ENCODE measurements at regions not wholly inside any gene's neighbourhood (a gene's known extent, or its start where the extent isn't known, plus 50 kb on each side); places are given as distances from the start of the nearest gene placed in this dataset.
"Not testable (repeated sequence)": the region's sequence is repeated elsewhere in the genome, so short reads cannot be mapped to it uniquely, and the experiment has no call there.

DNA sequence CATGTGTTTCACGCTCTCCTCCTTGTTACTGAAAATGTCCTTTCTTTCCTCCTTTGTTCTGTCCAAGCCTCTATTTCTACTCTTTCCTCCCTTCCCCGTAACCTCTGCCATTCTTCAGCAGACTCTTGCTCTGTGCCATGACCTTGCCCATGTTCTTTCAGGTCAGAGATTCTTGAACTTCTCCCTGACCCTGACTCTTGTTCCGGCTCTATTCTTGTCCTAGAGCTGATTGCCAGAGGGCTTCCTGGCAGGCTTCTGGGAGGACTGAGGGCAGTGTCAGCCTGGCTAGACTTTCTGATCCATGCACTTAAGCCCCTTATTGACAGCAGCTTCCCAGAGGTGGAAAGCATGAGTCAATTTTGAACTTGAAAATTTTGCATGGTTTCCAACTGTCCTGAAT, 174.2 kb downstream of the TMEM161B start:
- DNase-seq (ENCODE audit: missing footprints) (no peak), ATAC-seq (peak; percentile 60)
- intact Hi-C loops (cut with DNase I), result no loop called here

- ATAC-seq, result no peak
- intact Hi-C loops (cut with DNase I), result no loop called here
- DNase-seq (ENCODE audit: missing footprints), result no peak
Observed at GRCh38 chr5:88093765-88094164, 174.9 kb downstream of the TMEM161B start.

GRCh38 chr5:88092958-88093605, 175.6 kb downstream of the TMEM161B start:
- no peak for DNase-seq (ENCODE audit: missing footprints)
- ATAC-seq, result no peak
- intact Hi-C loops (cut with DNase I), result no loop called here

DNA sequence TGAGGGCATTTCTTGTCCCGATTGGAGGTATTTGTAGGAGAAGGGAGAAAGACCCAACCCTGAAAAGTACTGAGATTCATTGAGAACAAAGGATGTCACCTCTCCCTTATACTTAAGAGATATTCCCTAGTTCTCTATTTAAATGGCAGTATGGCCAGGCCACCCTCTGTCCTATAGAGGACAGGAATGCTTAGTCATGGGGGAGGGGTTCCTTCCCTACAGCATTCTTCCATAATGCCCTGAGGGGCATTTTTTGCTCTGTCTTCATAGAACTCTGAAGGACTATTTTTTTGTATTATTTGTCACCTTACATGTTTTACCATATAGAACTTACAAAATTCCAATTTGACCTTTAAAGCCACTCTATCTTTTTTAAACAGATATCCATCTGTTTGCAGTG, 176.3 kb downstream of the TMEM161B start:
- no peak for DNase-seq (ENCODE audit: missing footprints)
- no peak for ATAC-seq
- intact Hi-C loops (cut with DNase I), result no loop called here

- intact Hi-C loops (cut with DNase I), result no loop called here
- no peak for ATAC-seq
- DNase-seq (ENCODE audit: missing footprints), result no peak
Observed at GRCh38 chr5:88090506-88090905, 178.1 kb downstream of the TMEM161B start.

DNA sequence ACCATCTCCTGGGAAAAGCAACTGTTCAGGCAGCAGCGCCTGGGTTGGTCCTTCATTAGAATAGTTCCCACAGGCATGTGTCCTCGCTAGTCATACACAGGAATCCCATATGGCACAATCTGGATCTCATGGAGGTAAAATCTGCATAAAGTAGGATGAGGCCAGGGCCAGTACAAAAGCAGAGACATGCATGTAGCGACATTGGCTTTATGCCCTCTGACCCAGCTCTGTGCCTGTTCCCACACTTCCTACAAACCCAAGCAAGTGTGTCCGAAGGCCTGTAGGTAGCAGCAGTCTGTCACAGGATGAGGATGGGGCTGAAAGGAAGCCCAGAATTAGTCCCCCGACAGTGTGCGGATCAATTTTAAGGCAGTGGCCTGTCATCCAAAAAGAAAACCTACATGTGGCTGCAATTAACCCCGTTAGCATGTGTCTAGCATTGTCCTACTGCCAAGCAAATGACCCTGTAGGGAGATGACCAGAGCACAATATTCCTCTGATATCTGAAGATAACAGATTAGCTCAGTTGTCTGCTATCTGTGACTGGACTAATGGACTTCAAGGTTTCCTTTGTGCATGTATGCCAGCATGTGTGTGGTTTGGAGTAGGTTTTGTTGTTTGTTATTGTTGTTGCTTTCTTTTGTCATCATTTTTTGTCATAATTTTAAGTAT, 178.8 kb downstream of the TMEM161B start:
- DNase-seq (ENCODE audit: missing footprints), result no peak
- ATAC-seq, result no peak
- intact Hi-C loops (cut with DNase I), result no loop called here

- intact Hi-C loops (cut with DNase I), result no loop called here
- DNase-seq (ENCODE audit: missing footprints) (no peak), ATAC-seq (no peak)
Observed at GRCh38 chr5:88085462-88085861, 183.2 kb downstream of the TMEM161B start.

GRCh38 chr5:88081877-88082276, 186.8 kb downstream of the TMEM161B start:
- DNase-seq (ENCODE audit: missing footprints) (no peak), ATAC-seq (no peak)
- intact Hi-C loops (cut with DNase I), result no loop called here

GRCh38 chr5:88063813-88064212, 204.8 kb downstream of the TMEM161B start:
- DNase-seq (ENCODE audit: missing footprints) (no peak), ATAC-seq (no peak)
- intact Hi-C loops (cut with DNase I), result no loop called here

DNA sequence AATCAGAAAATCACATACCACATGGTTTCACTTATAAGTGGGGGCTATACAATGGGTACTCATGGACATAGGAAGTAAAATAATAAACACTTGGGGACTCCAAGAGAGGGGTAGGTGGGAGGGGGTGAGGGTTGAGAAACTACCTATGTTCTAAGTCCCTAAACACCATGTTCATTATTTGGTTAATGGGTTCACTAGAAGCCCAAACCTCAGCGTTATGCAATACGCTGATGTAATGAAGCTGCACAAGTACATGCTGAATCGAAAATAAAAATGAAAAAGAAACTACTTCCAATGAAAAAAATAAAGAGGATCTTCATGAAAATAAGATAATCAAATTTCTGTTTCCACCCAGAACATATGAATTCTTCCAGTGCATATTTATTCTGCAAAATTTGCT, 208.5 kb downstream of the TMEM161B start:
- no peak for ATAC-seq
- intact Hi-C loops (cut with DNase I), result no loop called here
- DNase-seq (ENCODE audit: missing footprints), result no peak

DNA sequence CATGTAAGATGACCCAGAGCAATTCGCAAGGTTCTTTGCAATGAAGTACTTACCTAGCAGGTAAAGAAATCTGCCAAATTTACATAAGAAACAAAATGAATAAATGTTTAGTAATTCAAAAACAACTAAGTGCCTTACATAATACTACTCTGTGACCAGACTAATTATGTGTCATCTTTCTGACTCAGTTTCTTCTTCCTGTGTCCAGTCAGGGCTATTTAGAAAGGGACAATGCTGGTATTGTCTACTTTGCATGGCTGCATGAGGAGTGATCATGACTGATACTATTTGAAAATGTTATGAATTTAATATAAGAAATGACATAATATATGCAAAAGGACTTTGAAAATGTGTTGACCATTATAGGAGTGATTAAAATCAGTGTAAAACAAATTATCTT, 210.0 kb downstream of the TMEM161B start:
- intact Hi-C loops (cut with DNase I), result no loop called here
- DNase-seq (ENCODE audit: missing footprints) (no peak), ATAC-seq (no peak)

DNA sequence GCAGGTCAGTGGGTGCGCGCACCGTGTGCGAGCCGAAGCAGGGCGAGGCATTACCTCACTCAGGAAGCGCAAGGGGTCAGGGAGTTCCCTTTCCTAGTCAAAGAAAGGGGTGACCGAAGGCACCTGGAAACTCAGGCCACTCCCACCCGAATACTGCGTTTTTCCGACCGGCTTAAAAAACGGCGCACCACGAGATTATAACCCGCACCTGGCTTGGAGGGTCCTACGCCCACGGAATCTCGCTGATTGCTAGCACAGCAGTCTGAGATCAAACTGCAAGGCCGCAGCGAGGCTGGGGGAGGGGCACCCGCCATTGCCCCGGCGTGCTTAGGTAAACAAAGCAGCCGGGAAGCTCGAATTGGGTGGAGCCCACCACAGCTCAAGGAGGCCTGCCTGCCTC, 216.2 kb downstream of the TMEM161B start:
- ATAC-seq; intact Hi-C loops (cut with DNase I); DNase-seq (ENCODE audit: missing footprints): not testable (repeated sequence)

- intact Hi-C loops (cut with DNase I), result no loop called here
- no peak for DNase-seq (ENCODE audit: missing footprints)
- no peak for ATAC-seq
Observed at GRCh38 chr5:88051148-88051547, 217.5 kb downstream of the TMEM161B start.

- ATAC-seq (no peak), DNase-seq (ENCODE audit: missing footprints) (no peak)
- intact Hi-C loops (cut with DNase I), result no loop called here
Observed at GRCh38 chr5:88049737-88050136, 218.9 kb downstream of the TMEM161B start.

DNA sequence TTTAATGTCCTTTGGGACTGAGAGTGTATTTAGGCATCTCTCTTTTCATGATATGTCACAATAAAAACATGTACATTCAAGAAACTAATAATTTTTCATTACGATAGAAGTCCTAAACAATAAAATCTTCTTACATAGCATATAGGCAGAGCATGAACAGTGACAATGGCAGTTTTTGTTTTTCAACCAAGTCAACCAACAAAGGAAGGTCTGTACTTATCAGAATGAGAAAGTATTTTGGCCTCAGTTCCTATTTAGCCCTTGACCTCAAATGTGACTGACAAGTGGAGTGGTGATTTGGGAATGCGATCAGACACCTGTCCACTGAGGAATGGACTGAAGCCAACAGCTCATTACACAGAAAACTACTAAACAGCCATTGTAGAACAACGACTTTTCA, 219.5 kb downstream of the TMEM161B start:
- ATAC-seq, result no peak
- no peak for DNase-seq (ENCODE audit: missing footprints)
- intact Hi-C loops (cut with DNase I), result no loop called here

- intact Hi-C loops (cut with DNase I), result no loop called here
- no peak for DNase-seq (ENCODE audit: missing footprints)
- ATAC-seq, result no peak
Observed at GRCh38 chr5:88045931-88046461, 222.6 kb downstream of the TMEM161B start.

DNA sequence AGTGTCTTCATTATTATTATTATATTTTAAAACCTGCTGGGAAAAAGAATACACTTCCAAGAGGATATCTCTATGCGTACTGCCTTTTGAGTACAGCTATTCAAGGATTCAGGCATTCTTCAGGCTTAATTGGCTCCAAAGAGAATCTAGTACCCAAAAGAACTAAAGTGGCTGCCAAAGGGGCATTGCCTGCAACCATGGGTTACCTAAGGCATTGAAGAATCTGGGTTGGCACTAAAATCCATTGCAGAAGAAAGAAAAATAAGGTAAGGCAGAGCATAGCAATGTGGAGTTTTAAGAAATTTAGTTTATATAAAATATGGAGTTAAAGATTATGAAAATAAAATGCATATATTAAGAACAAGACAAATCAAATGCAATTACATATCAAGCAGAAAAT, 223.5 kb downstream of the TMEM161B start:
- ATAC-seq (no peak), DNase-seq (ENCODE audit: missing footprints) (no peak)
- intact Hi-C loops (cut with DNase I), result no loop called here

DNA sequence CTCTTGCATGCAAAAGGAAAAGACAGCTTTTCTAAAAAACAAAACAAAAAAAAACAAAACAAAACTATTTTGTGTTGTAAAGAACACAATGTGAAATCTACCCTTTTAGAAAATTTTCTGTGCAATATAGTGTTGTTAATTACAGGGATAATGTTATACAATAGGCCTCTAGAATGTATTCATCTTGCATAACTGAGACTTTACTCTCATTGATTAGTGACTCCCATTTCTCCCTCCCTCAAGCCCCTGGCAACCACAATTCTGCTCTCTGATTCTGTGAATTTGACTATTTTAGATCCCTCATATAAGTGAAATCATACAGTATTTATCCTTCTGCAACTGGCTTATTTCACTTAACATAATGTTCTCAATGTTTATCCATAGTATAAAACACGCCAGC, 234.1 kb downstream of the TMEM161B start:
- DNase-seq (ENCODE audit: missing footprints) (no peak), ATAC-seq (no peak)
- intact Hi-C loops (cut with DNase I), result no loop called here

DNA sequence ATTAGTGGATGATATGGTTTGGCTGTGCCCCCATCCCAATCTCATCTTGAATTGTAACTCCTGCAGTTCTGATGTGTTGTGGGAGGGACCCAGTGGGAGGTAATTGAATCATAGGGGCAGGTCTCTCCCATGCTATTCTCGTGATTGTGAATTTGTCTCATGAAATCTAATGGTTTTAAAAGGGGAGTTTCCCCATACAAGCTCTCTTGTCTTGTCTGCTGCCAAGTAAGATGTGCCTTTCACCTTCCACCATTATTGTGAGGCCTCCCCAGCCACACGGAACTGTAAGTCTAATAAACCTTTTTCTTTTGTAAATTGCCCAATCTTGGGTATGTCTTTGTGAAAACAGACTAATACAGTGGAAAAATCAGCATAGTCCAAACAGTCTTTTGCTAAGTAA, 235.5 kb downstream of the TMEM161B start:
- no peak for ATAC-seq
- no peak for DNase-seq (ENCODE audit: missing footprints)
- intact Hi-C loops (cut with DNase I), result no loop called here

DNA sequence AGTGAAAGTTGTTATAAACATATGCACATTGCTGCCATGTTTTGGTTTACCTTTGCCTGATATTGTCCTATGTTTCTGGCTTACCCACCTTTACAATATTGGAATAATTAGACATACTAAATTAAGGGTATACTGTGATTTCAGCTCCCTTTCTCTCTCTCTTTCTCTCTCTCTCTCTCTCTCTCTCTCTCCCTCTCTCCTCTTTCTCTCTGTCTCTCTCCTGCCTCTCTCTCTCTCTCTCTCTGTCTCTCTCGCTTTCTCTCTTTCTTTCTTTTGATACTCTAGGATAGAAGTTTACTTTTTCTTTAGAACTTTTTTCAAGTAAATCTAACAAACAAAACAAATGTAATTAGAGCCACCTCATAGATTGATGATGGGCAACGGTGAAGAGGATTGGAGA, 239.6 kb downstream of the TMEM161B start:
- ATAC-seq (no peak), DNase-seq (ENCODE audit: missing footprints) (no peak)
- intact Hi-C loops (cut with DNase I), result no loop called here

DNA sequence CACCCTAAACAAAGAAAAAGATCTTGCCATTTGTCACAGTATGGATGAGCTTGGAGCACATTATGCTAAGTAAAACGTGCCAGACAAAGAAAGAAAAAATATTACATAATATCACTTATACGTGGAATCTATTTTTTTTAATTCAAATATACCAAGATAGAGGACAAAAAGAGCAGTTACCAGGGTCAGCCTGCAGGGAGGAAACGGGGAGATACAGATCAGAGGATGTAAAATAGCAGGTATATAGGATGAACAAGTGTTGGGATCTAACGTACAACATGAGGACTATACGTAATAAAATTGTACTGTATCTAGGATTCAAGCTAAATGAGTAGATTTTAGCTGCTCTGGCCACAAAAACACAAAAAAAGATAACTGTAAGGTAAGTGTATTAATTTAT, 247.5 kb downstream of the TMEM161B start:
- ATAC-seq (no peak), DNase-seq (ENCODE audit: missing footprints) (no peak)
- intact Hi-C loops (cut with DNase I), result no loop called here

All from Right ventricle myocardium inferior (tissue), 1 donor.